ENCODE measurements at regions not wholly inside any gene's neighbourhood (a gene's known extent, or its start where the extent isn't known, plus 50 kb on each side); places are given as distances from the start of the nearest gene placed in this dataset.

DNA sequence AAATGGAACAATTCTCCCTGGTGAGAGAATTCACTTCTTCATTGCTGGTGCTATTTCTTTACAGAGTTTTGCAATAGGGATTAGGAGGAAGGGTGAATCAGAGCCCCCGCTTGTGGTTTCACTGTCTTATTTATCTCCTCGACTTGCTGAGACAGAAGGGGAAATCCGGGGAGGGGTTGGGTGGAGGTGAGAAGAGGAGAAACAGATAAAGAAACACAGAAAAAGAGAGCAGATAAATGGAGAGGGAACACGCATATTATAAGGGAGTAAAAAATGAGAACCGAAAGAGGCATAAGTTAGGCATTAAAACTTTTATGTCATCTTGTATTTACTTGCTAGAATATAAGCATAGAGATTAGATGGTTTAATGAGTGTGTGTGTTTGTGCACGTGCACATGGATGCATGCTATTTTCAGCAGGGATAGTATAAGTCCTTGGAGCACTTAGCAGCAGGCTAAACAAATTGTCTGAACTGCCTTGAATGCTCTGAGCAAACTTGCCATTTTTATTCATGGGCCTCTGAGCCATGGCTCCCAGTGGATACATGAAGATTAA lies 105.0 kb downstream of the OLIG3 start:
- TF ChIP-seq POLR2A (IDR thresholded peaks at IDR 0.05) = no peak
- TF ChIP-seq CTCF (IDR thresholded peaks at IDR 0.05) = no peak

All from ovary (tissue), 3 donors.